ENCODE measurements at regions not wholly inside any gene's neighbourhood (a gene's known extent, or its start where the extent isn't known, plus 50 kb on each side); places are given as distances from the start of the nearest gene placed in this dataset.

DNA sequence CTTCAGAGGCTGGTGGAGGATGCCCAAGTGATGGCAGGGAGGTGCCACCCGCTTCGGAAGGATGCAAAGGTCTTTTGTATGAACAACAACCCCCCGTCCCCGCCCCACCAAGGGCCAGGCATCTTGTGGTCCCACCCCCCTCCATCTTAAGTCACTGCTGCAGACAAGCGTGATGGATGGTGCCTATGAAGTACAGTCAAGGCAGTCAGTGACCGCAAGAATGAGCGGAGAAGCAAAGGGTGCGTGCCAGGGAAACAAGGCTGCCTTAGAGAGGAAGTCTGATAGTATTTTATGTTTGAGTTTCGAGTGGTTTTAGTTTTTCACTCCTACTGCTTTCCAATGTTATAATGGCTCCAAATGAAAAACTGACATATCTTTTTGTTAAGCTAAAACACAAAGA lies 68.7 kb upstream of the GPM6B start:
- TF ChIP-seq CTCF (IDR thresholded peaks at IDR 0.05; ENCODE audit: low read depth, low read length, poor library complexity, severe bottlenecking), result no peak
- no peak for TF ChIP-seq EZH2phosphoT487 (IDR thresholded peaks at IDR 0.05; ENCODE audit: borderline replicate concordance, low read length)
- no peaks in the 10 kb centered on the region for H4K20me1 ChIP-seq (ENCODE audit: control insufficient read depth, insufficient read depth, low read depth, low read length)
- no peaks in the 10 kb centered on the region for H3K9me2 ChIP-seq (replicated peaks; ENCODE audit: control insufficient read depth, low read length)
- no peak overlapping the region for H3K27ac ChIP-seq (ENCODE audit: low read depth, low read length)
- no peaks in the 10 kb centered on the region for H3F3A ChIP-seq (ENCODE audit: control insufficient read depth, insufficient read depth)
- no peaks in the 10 kb centered on the region for H3K79me2 ChIP-seq (ENCODE audit: control insufficient read depth, low read length)
- no peak overlapping the region for H3K4me2 ChIP-seq (ENCODE audit: low read length)
- no peaks in the 10 kb centered on the region for H3K4me1 ChIP-seq (ENCODE audit: control insufficient read depth, low read length)
- H3K9me3 ChIP-seq (ENCODE audit: control insufficient read depth, insufficient read depth, low read length), result no peaks in the 10 kb centered on the region
- no peaks in the 10 kb centered on the region for H3K36me3 ChIP-seq (ENCODE audit: control insufficient read depth, low read length)
- H3K27me3 ChIP-seq (ENCODE audit: control insufficient read depth, low read length), result no peaks in the 10 kb centered on the region
- no peak overlapping the region for H3K4me3 ChIP-seq (ENCODE audit: low read length)

- H3K27me3 ChIP-seq (ENCODE audit: control insufficient read depth, low read length), result no peaks in the 10 kb centered on the region
- no peaks in the 10 kb centered on the region for H3F3A ChIP-seq (ENCODE audit: control insufficient read depth, insufficient read depth)
- no peaks in the 10 kb centered on the region for H3K36me3 ChIP-seq (ENCODE audit: control insufficient read depth, low read length)
- H3K9me3 ChIP-seq (ENCODE audit: control insufficient read depth, insufficient read depth, low read length), result no peaks in the 10 kb centered on the region
- no peak overlapping the region for H3K27ac ChIP-seq (ENCODE audit: low read depth, low read length)
- H3K4me3 ChIP-seq (ENCODE audit: low read length), result no peak overlapping the region
- TF ChIP-seq CTCF (IDR thresholded peaks at IDR 0.05; ENCODE audit: low read depth, low read length, poor library complexity, severe bottlenecking) (no peak), EZH2phosphoT487 (IDR thresholded peaks at IDR 0.05; ENCODE audit: borderline replicate concordance, low read length) (no peak)
- no peaks in the 10 kb centered on the region for H3K4me1 ChIP-seq (ENCODE audit: control insufficient read depth, low read length)
- no peak overlapping the region for H3K4me2 ChIP-seq (ENCODE audit: low read length)
- H3K79me2 ChIP-seq (ENCODE audit: control insufficient read depth, low read length), result no peaks in the 10 kb centered on the region
- H3K9me2 ChIP-seq (replicated peaks; ENCODE audit: control insufficient read depth, low read length), result no peaks in the 10 kb centered on the region
- H4K20me1 ChIP-seq (ENCODE audit: control insufficient read depth, insufficient read depth, low read depth, low read length), result no peaks in the 10 kb centered on the region
These were observed 59.8 kb upstream of the GPM6B start for GRCh38 chrX:13876652-13877051.

DNA sequence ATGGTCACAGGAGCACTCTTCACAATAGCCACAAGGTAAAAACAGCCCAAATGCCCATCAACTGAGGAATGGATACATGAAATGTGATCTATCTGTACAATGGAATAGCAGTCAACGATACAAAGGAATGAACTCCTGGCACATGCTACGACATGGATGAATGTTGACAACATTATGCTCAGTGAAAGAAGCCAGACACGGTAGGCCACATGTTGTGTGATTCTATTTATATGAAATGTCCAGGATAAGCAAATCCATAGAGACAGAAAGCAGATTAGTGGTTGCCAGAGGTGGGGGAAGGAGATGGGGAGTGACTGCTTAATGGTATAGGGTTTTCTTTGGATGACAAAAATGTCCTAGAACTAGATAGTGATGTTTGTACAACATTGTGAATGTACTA lies 58.7 kb upstream of the GPM6B start:
- Histone ChIP-seq H3F3A (ENCODE audit: control insufficient read depth, insufficient read depth) (no peaks in the 10 kb centered on the region), H3K9me3 (ENCODE audit: control insufficient read depth, insufficient read depth, low read length) (no peaks in the 10 kb centered on the region), H4K20me1 (ENCODE audit: control insufficient read depth, insufficient read depth, low read depth, low read length) (no peaks in the 10 kb centered on the region), H3K9me2 (replicated peaks; ENCODE audit: control insufficient read depth, low read length) (no peaks in the 10 kb centered on the region), H3K27ac (ENCODE audit: low read depth, low read length) (no peak overlapping the region), H3K4me1 (ENCODE audit: control insufficient read depth, low read length) (no peaks in the 10 kb centered on the region), H3K79me2 (ENCODE audit: control insufficient read depth, low read length) (no peaks in the 10 kb centered on the region), H3K27me3 (ENCODE audit: control insufficient read depth, low read length) (no peaks in the 10 kb centered on the region), H3K36me3 (ENCODE audit: control insufficient read depth, low read length) (no peaks in the 10 kb centered on the region), H3K4me3 (ENCODE audit: low read length) (no peak overlapping the region), H3K4me2 (ENCODE audit: low read length) (no peak overlapping the region)
- TF ChIP-seq CTCF (IDR thresholded peaks at IDR 0.05; ENCODE audit: low read depth, low read length, poor library complexity, severe bottlenecking), result no peak
- TF ChIP-seq EZH2phosphoT487 (IDR thresholded peaks at IDR 0.05; ENCODE audit: borderline replicate concordance, low read length), result no peak

GRCh38 chrX:13868591-13868990 lies 51.7 kb upstream of the GPM6B start:
- Histone ChIP-seq H3K4me2 (ENCODE audit: low read length) (no peak overlapping the region), H3K79me2 (ENCODE audit: control insufficient read depth, low read length) (no peaks in the 10 kb centered on the region), H3K36me3 (ENCODE audit: control insufficient read depth, low read length) (no peaks in the 10 kb centered on the region)

More at GRCh38 chrX:13868591-13868990, 51.7 kb upstream of the GPM6B start:
- H3K27me3 ChIP-seq (ENCODE audit: control insufficient read depth, low read length), result no peaks in the 10 kb centered on the region; the same call in 1 of the 2 replicates
- H3K4me3 ChIP-seq (ENCODE audit: low read length), result no peak overlapping the region
- TF ChIP-seq CTCF (IDR thresholded peaks at IDR 0.05; ENCODE audit: low read depth, low read length, poor library complexity, severe bottlenecking), result no peak
- no peak for TF ChIP-seq EZH2phosphoT487 (IDR thresholded peaks at IDR 0.05; ENCODE audit: borderline replicate concordance, low read length)
- H3F3A ChIP-seq (ENCODE audit: control insufficient read depth, insufficient read depth), result no peaks in the 10 kb centered on the region
- H3K4me1 ChIP-seq (ENCODE audit: control insufficient read depth, low read length), result no peaks in the 10 kb centered on the region
- no peaks in the 10 kb centered on the region for H3K9me3 ChIP-seq (ENCODE audit: control insufficient read depth, insufficient read depth, low read length)
- no peaks in the 10 kb centered on the region for H3K9me2 ChIP-seq (replicated peaks; ENCODE audit: control insufficient read depth, low read length)
- H4K20me1 ChIP-seq (ENCODE audit: control insufficient read depth, insufficient read depth, low read depth, low read length), result no peaks in the 10 kb centered on the region
- no peak overlapping the region for H3K27ac ChIP-seq (ENCODE audit: low read depth, low read length)
